ENCODE measurements at regions not wholly inside any gene's neighbourhood (a gene's known extent, or its start where the extent isn't known, plus 50 kb on each side); places are given as distances from the start of the nearest gene placed in this dataset.

DNA sequence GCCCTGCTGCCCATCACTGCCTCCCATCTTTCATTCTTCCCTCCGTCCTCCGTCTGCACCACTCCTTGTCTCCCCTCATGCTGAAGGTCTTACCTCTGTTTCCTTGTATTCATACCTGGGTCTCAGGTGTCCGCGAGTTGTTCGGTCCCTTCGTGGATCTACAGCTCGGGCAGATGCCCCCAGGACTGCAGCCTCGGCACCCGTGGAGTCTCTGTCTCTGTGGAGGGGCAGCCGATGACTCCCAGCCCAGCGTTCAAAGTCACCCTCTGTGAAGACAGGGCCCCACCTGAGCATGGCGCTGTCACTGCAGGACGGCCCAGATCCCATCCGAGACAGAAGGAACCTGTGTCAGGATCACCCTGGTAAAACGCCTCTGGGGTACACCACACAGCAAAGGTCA is 480.0 kb upstream of the SALL3 start:
- H3K4me2 ChIP-seq (ENCODE audit: low read length, poor library complexity, severe bottlenecking): peak overlapping the region; percentile 7
- H3K18ac ChIP-seq (ENCODE audit: low read depth in 1 of 2, low read length in 2 of 2): no peak overlapping the region
- H2BK120ac ChIP-seq (ENCODE audit: low read depth, low read length): no peak overlapping the region
- H3K4ac ChIP-seq (ENCODE audit: low read depth in 1 of 2, low read length in 2 of 2): no peak overlapping the region
- H3K4me1 ChIP-seq (ENCODE audit: control insufficient read depth, insufficient read depth, low read depth, low read length): peaks cover 2% of the 10 kb centered on the region
- H2BK15ac ChIP-seq (ENCODE audit: low read depth, poor library complexity, severe bottlenecking): no peak overlapping the region
- no peak for DNase-seq
- H4K91ac ChIP-seq (ENCODE audit: low read length): no peak overlapping the region
- H3K23ac ChIP-seq (ENCODE audit: low read length in 2 of 2): no peak overlapping the region
- H3K27ac ChIP-seq (ENCODE audit: low read length, poor library complexity, severe bottlenecking): no peak overlapping the region
- no peak overlapping the region for H2BK12ac ChIP-seq (ENCODE audit: low read length in 2 of 2)
- WGBS: 89% methylated on average over 15 of the region's 15 CpGs
- H3K4me3 ChIP-seq (ENCODE audit: insufficient read depth in 1 of 2, low read depth in 1 of 2, low read length in 2 of 2): no peak overlapping the region
- H3K27me3 ChIP-seq (ENCODE audit: control insufficient read depth in 1 of 2, insufficient read depth in 1 of 2, low read length in 2 of 2): no peaks in the 10 kb centered on the region
- H2AK5ac ChIP-seq (ENCODE audit: low read length, severe bottlenecking): no peak overlapping the region
- H3K9ac ChIP-seq (ENCODE audit: low read length): no peak overlapping the region
- H3K79me1 ChIP-seq (replicated peaks; ENCODE audit: low read length, poor library complexity, severe bottlenecking): no peaks in the 10 kb centered on the region
- H4K8ac ChIP-seq (ENCODE audit: low read length): no peak overlapping the region
- H3K36me3 ChIP-seq (ENCODE audit: control insufficient read depth in 1 of 2, insufficient read depth in 2 of 2, low read depth in 1 of 2, low read length in 2 of 2): no peaks in the 10 kb centered on the region
- H3K9me3 ChIP-seq (ENCODE audit: control insufficient read depth, low read length): peaks cover 5% of the 10 kb centered on the region
- H3K14ac ChIP-seq (ENCODE audit: low read length in 2 of 2): no peak overlapping the region
- H2BK5ac ChIP-seq (ENCODE audit: low read depth, low read length, poor library complexity, severe bottlenecking): no peak overlapping the region
- H2AFZ ChIP-seq (ENCODE audit: low read depth, low read length): no peak overlapping the region

DNA sequence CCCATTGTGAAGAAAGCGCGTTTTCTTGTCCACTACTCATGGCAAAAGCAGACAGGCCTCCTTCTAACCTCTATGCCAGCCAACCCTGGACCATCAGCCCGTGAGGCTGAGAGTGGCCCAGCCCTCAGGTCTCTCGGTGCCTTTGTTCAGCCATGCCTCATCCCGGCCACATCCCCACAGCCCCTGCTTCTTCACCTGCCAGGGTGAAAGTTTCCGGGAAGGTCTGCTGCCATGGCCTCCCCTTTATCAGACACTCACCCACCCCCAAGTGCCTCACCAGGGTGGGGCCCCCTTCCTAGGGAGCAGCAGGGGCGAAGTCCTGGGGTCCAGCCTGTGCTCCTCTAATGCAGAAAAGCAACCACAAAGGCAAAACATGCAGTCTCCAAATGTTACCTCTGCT is 478.4 kb upstream of the SALL3 start:
- no peak overlapping the region for H2BK120ac ChIP-seq (ENCODE audit: low read depth, low read length)
- no peak overlapping the region for H2AK5ac ChIP-seq (ENCODE audit: low read length, severe bottlenecking)
- H3K4me1 ChIP-seq (ENCODE audit: control insufficient read depth, insufficient read depth, low read depth, low read length): peaks cover 2% of the 10 kb centered on the region
- H2AFZ ChIP-seq (ENCODE audit: low read depth, low read length): no peak overlapping the region
- H3K36me3 ChIP-seq (ENCODE audit: control insufficient read depth in 1 of 2, insufficient read depth in 2 of 2, low read depth in 1 of 2, low read length in 2 of 2): no peaks in the 10 kb centered on the region
- no peak overlapping the region for H2BK15ac ChIP-seq (ENCODE audit: low read depth, poor library complexity, severe bottlenecking)
- no peak overlapping the region for H3K4me3 ChIP-seq (ENCODE audit: insufficient read depth in 1 of 2, low read depth in 1 of 2, low read length in 2 of 2)
- H3K9ac ChIP-seq (ENCODE audit: low read length): no peak overlapping the region
- peaks cover 5% of the 10 kb centered on the region for H3K9me3 ChIP-seq (ENCODE audit: control insufficient read depth, low read length)
- no peak overlapping the region for H4K91ac ChIP-seq (ENCODE audit: low read length)
- no peak overlapping the region for H3K14ac ChIP-seq (ENCODE audit: low read length in 2 of 2)
- H3K79me1 ChIP-seq (replicated peaks; ENCODE audit: low read length, poor library complexity, severe bottlenecking): no peaks in the 10 kb centered on the region
- no peak overlapping the region for H3K4me2 ChIP-seq (ENCODE audit: low read length, poor library complexity, severe bottlenecking)
- H3K27ac ChIP-seq (ENCODE audit: low read length, poor library complexity, severe bottlenecking): no peak overlapping the region
- H3K4ac ChIP-seq (ENCODE audit: low read depth in 1 of 2, low read length in 2 of 2): no peak overlapping the region
- WGBS: 79% methylated on average over 7 of the region's 7 CpGs
- no peak for DNase-seq
- no peak overlapping the region for H3K18ac ChIP-seq (ENCODE audit: low read depth in 1 of 2, low read length in 2 of 2)
- H4K8ac ChIP-seq (ENCODE audit: low read length): no peak overlapping the region
- no peak overlapping the region for H3K23ac ChIP-seq (ENCODE audit: low read length in 2 of 2)
- no peaks in the 10 kb centered on the region for H3K27me3 ChIP-seq (ENCODE audit: control insufficient read depth in 1 of 2, insufficient read depth in 1 of 2, low read length in 2 of 2)
- H2BK12ac ChIP-seq (ENCODE audit: low read length in 2 of 2): no peak overlapping the region
- no peak overlapping the region for H2BK5ac ChIP-seq (ENCODE audit: low read depth, low read length, poor library complexity, severe bottlenecking)

DNA sequence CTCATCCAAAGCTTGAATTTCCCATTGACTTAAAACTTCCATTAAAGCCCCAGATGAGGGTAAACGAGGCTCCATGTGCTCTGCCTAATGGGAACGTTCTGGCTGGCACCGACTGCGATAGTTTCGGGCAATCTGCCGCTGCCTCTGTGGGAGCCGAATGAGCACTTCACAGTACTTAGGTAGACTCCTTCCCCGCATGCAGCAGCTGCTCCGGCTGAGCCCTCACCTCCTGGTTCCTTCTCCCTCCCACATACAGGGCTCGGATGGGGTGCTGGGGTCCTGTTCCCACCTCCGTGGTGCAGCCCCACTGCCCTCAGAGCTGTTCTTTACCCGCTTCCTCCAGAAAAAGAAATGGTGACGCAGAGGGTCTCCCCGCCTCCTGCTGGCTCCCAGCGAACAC is 476.5 kb upstream of the SALL3 start:
- 90% methylated on average over 15 of the region's 15 CpGs for WGBS
- H2BK12ac ChIP-seq (ENCODE audit: low read length in 2 of 2): no peak overlapping the region
- no peaks in the 10 kb centered on the region for H3K36me3 ChIP-seq (ENCODE audit: control insufficient read depth in 1 of 2, insufficient read depth in 2 of 2, low read depth in 1 of 2, low read length in 2 of 2)
- H3K4me2 ChIP-seq (ENCODE audit: low read length, poor library complexity, severe bottlenecking): no peak overlapping the region
- no peaks in the 10 kb centered on the region for H3K9me3 ChIP-seq (ENCODE audit: control insufficient read depth, low read length)
- no peak overlapping the region for H3K18ac ChIP-seq (ENCODE audit: low read depth in 1 of 2, low read length in 2 of 2)
- no peak overlapping the region for H4K8ac ChIP-seq (ENCODE audit: low read length)
- DNase-seq: no peak
- no peak overlapping the region for H3K4ac ChIP-seq (ENCODE audit: low read depth in 1 of 2, low read length in 2 of 2)
- H2BK5ac ChIP-seq (ENCODE audit: low read depth, low read length, poor library complexity, severe bottlenecking): no peak overlapping the region
- H3K4me3 ChIP-seq (ENCODE audit: insufficient read depth in 1 of 2, low read depth in 1 of 2, low read length in 2 of 2): no peak overlapping the region
- no peak overlapping the region for H2AFZ ChIP-seq (ENCODE audit: low read depth, low read length)
- no peak overlapping the region for H3K9ac ChIP-seq (ENCODE audit: low read length)
- no peaks in the 10 kb centered on the region for H3K79me1 ChIP-seq (replicated peaks; ENCODE audit: low read length, poor library complexity, severe bottlenecking)
- no peak overlapping the region for H2BK120ac ChIP-seq (ENCODE audit: low read depth, low read length)
- H3K4me1 ChIP-seq (ENCODE audit: control insufficient read depth, insufficient read depth, low read depth, low read length): peaks cover 2% of the 10 kb centered on the region
- no peaks in the 10 kb centered on the region for H3K27me3 ChIP-seq (ENCODE audit: control insufficient read depth in 1 of 2, insufficient read depth in 1 of 2, low read length in 2 of 2)
- no peak overlapping the region for H3K14ac ChIP-seq (ENCODE audit: low read length in 2 of 2)
- H3K23ac ChIP-seq (ENCODE audit: low read length in 2 of 2): no peak overlapping the region
- H3K27ac ChIP-seq (ENCODE audit: low read length, poor library complexity, severe bottlenecking): no peak overlapping the region
- H2AK5ac ChIP-seq (ENCODE audit: low read length, severe bottlenecking): no peak overlapping the region
- no peak overlapping the region for H4K91ac ChIP-seq (ENCODE audit: low read length)
- no peak overlapping the region for H2BK15ac ChIP-seq (ENCODE audit: low read depth, poor library complexity, severe bottlenecking)

DNA sequence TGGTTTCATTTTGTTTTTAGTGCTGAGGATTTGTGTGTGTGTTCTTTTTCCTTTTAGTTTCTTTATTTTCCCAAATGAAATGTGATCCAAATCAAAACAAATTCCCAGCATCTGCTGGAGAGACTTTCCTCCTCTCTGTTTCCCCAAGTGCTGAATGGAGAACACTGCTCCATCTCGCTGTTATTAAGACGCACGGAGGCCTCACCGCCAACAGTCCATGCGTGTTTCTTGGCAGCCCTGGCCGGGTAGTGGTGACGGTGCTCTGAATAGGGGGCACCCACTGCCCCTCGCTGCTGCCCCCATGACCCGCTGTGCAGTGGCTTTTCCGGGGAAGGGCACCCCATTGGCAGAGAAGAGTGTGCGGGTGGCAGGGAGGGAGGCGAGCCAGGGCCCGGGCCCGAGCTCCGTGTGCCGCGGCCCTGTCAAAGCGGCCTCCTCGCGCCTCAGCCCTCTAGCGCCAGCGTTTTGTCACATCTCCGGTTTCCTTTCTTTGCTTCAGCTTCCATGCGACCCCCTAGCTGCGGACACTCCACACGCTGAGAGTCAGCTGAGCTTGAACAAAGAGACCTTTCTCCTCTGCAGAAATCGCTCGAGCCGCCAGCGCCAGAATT is 473.7 kb upstream of the SALL3 start:
- no peak overlapping the region for H3K9ac ChIP-seq (ENCODE audit: low read length)
- no peak overlapping the region for H3K4ac ChIP-seq (ENCODE audit: low read depth in 1 of 2, low read length in 2 of 2)
- 68% methylated on average over 30 of the region's 30 CpGs for WGBS
- no peak overlapping the region for H2BK12ac ChIP-seq (ENCODE audit: low read length in 2 of 2)
- no peak overlapping the region for H3K23ac ChIP-seq (ENCODE audit: low read length in 2 of 2)
- no peaks in the 10 kb centered on the region for H3K79me1 ChIP-seq (replicated peaks; ENCODE audit: low read length, poor library complexity, severe bottlenecking)
- no peak overlapping the region for H2AK5ac ChIP-seq (ENCODE audit: low read length, severe bottlenecking)
- H4K91ac ChIP-seq (ENCODE audit: low read length): no peak overlapping the region
- H3K36me3 ChIP-seq (ENCODE audit: control insufficient read depth in 1 of 2, insufficient read depth in 2 of 2, low read depth in 1 of 2, low read length in 2 of 2): no peaks in the 10 kb centered on the region
- H3K9me3 ChIP-seq (ENCODE audit: control insufficient read depth, low read length): peaks cover 3% of the 10 kb centered on the region
- no peak overlapping the region for H2BK15ac ChIP-seq (ENCODE audit: low read depth, poor library complexity, severe bottlenecking)
- peaks cover 2% of the 10 kb centered on the region for H3K4me1 ChIP-seq (ENCODE audit: control insufficient read depth, insufficient read depth, low read depth, low read length)
- H3K14ac ChIP-seq (ENCODE audit: low read length in 2 of 2): no peak overlapping the region
- H3K27me3 ChIP-seq (ENCODE audit: control insufficient read depth in 1 of 2, insufficient read depth in 1 of 2, low read length in 2 of 2): no peaks in the 10 kb centered on the region
- H2BK120ac ChIP-seq (ENCODE audit: low read depth, low read length): no peak overlapping the region
- H3K4me2 ChIP-seq (ENCODE audit: low read length, poor library complexity, severe bottlenecking): no peak overlapping the region
- H2BK5ac ChIP-seq (ENCODE audit: low read depth, low read length, poor library complexity, severe bottlenecking): no peak overlapping the region
- no peak overlapping the region for H4K8ac ChIP-seq (ENCODE audit: low read length)
- H3K4me3 ChIP-seq (ENCODE audit: insufficient read depth in 1 of 2, low read depth in 1 of 2, low read length in 2 of 2): no peak overlapping the region
- no peak overlapping the region for H3K18ac ChIP-seq (ENCODE audit: low read depth in 1 of 2, low read length in 2 of 2)
- H2AFZ ChIP-seq (ENCODE audit: low read depth, low read length): no peak overlapping the region
- DNase-seq: no peak
- no peak overlapping the region for H3K27ac ChIP-seq (ENCODE audit: low read length, poor library complexity, severe bottlenecking)

All from mesenchymal stem cell (in vitro differentiated cells and primary cell).